ENCODE measurements at regions not wholly inside any gene's neighbourhood (a gene's known extent, or its start where the extent isn't known, plus 50 kb on each side); places are given as distances from the start of the nearest gene placed in this dataset.

DNA sequence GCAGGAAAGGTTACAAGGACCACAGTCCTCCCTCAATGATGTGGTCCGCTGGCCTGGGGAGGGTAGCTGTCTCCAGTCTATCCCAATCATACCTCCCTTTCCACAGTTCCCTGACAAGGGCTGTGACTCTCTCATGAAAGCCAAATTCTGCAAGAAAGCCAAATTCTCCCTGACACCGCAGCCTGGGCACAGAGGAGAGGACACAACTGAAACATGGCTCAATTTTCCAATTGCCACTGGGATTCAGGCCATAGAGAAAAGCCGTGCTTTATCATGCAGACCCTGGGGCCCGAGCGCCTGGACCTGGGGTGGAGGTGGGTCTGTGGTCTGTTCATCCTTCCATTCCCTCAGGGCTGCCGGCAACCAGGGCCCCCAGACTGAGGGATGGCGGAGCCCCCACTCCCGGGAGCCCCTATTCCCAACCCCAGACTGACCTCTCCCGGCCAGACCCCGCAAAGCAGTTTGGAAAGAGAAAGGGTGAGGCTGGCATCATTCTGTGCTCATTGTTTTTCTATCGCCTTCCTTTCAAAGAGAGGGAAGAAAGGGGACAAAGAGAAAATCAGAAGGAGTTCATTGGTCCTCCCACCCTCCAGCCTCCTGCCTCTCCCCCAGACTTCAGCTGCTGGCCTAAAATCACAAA is 239.5 kb downstream of the BUD13 start:
- no peak for DNase-seq (ENCODE audit: low read depth in 2 of 2)

DNA sequence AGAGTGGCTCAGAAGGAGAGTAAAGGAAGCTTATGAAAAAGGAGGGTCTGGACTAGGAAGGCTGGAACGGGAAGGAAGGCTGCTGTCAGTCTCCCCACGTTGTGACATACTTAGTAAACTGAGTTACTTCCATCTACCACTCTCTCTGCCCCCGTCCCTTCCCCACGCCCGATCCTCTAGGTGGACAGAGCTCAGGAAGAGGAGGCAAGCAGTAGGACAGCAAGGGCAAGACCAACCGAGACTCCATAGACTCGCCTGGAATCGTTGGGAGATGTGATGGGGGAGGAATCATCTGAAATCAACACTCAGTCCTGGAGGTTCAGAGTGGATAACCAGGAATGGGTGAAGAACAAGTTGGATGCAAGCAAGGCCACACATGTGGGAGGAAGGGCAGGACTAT is 240.7 kb downstream of the BUD13 start:
- no peak for DNase-seq (ENCODE audit: low read depth in 2 of 2)

DNA sequence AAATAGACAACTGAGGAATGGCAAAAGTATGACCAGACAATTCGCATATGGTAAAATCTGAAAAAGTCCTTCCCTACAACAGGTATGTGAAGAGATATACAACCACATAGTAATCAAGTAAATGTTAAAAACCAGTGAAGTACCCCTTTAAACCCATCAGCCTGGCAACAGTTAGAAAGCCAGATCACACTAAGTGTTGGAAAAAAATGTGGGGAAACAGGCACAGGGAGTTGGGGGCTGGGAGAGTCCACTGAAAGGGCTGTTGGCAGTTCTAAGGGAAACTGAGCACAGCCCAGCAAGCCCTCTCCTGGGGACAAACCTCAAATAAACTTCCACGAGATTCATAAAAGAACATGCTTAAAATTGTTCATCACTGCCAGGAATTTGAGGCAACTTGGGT is 242.1 kb downstream of the BUD13 start:
- no peak for DNase-seq (ENCODE audit: low read depth in 2 of 2)

DNA sequence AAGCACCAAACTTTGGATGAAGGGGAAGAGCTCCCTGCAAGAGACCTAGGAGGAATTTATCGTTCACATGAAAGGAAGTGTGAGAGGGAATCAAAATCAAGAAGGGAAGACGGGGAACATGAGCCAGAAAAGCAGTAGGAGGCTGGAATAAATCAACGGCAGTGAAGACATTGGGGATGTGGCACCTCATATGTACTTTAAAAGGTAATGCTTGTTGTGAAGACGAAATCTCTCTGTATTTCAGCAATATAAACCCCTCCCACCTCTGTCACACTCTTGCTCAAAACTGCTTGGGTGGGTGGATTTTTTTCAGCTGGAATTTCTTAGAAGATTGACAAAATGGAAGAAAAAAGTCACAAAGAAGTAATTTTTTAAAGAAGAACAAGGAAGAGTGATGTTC is 243.5 kb downstream of the BUD13 start:
- DNase-seq (ENCODE audit: low read depth in 2 of 2), result no peak

DNA sequence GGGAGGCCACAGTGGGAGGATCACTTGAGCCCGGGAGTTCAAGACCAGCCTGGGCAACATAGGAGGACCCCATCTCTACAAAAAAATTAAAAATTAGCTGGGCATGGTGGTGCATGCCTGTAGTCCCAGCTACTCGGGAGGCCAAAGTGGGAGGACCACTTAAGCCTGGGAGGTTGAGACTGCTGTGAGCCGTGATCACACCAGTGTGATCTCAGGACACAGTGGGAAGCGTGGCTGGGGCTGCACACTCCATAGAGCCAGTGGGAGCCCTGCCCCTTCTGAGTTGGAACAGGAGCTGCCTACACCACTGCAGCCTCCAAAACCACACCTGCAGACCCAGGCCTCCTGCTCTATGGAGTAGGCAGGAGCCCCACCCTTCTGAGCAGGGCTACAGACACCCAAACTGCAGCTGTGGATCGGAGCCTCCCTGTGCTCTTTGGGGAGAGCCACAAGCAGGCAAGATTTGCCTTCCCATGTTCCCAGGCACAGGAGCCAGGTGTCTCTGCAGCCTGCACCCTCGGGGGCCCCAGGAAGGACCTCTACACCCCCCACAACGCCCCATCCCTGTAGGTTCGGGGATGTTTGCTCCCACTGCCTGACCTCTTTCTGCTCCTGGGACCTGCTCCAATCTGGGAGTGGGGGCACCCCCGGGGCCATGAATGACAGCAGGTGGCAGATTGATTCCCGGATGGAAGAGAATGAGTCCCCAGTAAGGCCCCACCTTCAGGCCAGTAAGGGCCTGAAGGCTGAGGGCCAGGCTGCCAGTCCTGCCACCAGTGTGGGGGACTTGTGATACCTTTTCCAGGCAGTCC is 245.4 kb downstream of the BUD13 start:
- DNase-seq (ENCODE audit: low read depth in 2 of 2), result no peak

DNA sequence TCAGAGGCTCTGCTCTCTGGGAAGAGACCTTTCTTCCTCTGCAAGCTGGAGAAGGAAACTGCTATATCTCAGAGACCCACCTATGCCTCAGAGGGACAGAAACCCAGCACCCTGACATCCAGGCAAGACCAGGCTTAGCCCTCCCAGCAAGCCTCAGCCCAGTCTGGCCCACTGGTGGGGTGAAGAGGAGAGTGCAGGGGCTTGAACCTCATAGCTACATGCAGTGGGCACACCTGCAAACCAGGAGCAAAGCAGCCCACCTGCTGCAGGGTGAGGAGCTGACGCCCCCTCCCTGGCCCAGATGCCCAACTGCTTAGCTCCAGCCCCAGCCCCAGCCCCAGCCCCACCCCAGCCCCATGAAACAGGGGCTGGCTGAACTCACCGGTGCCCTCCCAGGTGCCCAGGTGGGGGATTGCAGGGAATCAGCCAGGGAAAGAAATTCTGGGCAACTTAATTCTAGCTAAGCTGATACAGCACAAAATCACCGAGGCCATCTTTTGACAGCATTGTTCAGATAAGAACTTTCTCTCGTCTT is 246.8 kb downstream of the BUD13 start:
- DNase-seq (ENCODE audit: low read depth in 2 of 2), result no peak

DNA sequence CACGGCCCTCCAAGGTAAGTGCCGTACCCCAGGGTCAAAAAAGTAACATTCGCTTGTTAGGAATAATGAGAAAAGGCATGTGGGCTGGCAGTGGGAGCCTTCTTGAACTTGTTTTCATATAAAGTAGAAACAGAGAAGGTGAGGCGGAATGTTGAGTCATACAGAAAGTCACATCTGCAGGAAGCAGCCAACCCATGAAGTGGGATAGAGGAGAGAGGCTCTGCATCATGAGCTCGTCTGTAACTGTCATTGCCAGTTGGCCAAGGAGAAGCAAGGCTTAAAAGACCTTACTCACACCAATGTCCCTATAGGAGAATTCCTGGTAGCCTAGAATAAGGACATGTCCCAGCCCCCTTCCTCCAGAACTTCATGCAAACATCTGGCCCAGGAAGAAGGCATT is 253.3 kb downstream of the BUD13 start:
- DNase-seq (ENCODE audit: low read depth in 2 of 2), result no peak

DNA sequence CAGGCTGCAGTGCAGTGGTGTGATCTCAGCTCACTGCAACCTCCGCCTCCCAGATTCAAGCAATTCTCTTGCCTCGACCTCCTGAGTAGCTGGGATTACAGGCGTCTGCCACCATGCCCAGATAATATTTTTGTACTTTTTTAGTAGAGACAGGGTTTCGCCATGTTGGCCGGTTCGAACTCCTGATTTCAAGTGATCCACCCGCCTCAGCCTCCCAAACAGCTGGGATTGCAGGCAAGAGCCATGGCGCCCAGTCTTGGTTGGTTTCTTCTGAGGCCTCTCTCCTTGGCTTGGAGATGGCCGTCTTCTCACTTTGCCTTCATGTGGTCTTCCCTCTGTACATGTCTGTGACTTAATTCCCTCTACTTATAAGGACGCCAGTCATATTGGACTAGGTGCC is 254.6 kb downstream of the BUD13 start:
- no peak for DNase-seq (ENCODE audit: low read depth in 2 of 2)

DNA sequence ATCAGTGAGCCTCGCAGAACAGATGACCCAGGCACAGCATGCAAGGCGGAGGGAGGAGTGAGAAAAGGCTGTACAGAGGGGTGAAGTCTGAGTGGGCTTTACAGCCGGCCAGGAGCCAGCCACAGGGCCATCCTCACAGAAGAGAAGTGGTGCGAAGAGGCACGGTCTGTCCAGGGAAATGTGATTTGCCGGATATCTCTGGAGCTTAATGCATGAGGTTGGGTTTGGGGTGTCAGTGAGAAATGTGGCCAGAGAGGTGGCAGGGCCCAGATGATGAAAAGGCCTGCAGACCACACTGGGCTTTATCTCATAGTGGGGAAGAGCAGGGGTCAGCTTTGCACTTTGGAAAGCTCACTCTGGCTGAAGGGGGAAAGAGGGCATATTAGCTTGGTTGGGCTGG is 255.2 kb downstream of the BUD13 start:
- no peak for DNase-seq (ENCODE audit: low read depth in 2 of 2)

DNA sequence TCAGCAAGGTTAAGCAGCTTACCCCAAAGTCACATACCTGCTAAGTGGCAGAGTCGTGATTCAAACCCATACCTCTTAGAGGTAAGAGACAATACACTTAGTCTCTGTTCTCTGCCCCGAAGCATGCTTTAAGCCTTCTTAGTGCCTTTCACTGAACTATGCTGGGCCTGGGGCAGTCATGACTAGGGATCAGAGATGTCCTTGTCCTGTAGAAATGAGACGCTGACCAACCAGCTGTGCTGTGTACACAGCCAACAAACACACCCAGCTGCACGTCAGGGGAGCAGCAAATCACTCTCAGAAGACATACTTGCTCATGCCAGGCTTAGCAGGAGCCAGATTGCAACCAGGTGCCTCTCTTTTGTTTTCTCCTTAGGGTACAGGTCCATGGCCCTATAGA is 255.7 kb downstream of the BUD13 start:
- DNase-seq (ENCODE audit: low read depth in 2 of 2), result no peak

DNA sequence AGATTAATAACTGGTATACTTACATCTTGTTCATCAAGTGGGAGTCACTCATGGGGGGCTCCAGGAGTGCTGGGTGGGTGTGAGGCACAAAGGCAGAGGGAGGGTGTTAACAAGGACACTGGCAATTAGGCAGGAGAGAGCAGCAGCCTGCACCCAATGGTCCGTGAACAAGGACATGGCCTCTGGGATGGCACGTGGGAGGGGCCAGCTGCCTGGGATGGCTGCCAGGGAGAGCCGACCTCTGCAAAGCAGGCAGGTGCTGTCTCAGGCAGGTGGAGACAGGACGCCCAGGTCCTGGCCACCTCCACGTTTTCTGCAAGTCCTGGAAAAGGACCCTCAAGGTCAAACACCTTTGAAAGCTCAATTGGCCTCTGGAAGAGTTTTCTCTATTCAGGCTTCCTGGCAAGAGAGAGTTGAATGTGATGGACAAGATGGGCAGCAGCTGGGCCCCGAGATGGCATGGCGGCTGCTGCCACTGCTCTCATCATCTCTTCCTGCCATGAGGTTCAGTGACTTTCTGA is 257.1 kb downstream of the BUD13 start:
- no peak for DNase-seq (ENCODE audit: low read depth in 2 of 2)

DNA sequence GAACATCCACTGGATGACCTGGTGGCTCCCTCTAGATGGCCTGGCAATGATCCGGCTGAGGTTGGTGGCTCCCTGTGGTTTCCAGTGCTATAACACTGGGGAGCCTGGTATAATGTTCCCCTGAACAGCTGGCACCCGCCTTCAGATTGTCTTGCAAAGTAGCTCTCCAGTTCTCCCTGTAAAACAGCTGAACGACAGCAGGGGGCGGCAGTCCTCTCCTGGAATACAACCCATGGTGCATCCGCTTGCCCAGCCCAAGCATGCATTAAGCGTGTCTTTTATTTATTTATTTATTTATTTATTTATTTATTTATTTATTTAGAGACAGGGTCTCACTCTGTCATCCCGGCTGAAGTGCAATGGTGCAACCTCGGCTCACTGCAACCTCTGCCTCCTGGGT is 258.9 kb downstream of the BUD13 start:
- DNase-seq (ENCODE audit: low read depth in 2 of 2), result no peak

DNA sequence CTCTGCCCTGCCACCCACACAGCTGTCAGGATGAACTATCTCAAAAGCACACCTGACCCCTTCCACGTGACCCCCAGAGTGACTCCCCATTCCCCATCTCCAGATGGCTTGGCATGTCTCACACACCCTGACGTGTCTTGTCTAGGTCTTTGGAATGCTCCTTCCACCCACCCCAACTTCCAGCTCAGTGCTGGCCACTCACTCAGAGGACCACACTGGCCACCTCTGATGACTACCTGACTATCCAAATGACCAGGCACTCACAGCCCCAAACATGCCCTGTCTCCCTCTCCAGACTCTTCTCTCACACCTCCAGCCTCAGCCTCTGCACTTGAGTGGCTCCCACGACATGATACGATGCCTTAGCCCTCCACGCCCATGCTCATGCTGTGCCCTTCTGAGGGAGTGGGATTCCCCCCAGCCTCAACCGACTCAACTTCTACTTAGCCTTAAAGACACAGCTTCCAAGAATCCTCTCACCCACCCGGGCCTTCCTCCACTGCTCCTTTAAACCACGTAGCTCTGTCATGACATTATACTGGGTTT is 259.4 kb downstream of the BUD13 start:
- no peak for DNase-seq (ENCODE audit: low read depth in 2 of 2)

DNA sequence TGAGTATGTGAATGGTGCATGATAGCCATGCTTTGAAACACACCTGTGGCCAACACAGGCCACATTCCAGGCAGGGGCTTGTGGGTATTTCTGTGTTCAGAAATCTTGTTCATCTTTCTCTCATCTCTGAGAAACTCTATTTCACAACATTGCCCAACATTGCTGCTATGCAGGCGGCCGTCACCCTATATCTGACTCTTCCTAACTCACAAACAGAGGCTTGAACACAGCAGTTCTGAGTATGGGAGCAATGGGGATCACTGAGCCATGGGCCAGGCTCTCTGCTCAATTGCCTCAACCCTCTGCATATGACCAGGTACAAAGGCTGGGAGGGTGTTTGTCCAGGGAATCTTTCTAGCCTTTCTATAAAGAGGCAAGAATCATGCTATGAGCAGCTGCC is 259.9 kb downstream of the BUD13 start:
- DNase-seq (ENCODE audit: low read depth in 2 of 2), result no peak

DNA sequence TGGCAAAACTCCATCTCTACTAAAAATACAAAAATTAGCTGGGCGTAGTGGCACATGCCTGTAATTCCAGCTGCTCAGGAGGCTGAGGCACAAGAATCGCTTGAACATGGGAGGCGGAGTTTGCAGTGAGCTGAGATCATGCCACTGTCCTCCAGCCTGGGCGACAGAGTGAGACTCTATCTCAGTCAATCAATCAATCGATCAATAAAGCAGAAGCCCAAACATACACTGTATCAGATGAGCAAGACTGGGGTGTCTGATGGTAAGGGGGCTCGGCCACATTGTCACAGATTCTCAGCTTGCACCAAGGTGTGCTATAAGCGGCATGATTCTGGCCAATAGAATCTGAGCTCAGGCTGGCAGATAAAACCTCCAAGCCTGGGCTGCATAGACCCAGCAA is 261.1 kb downstream of the BUD13 start:
- DNase-seq (ENCODE audit: low read depth in 2 of 2), result no peak

DNA sequence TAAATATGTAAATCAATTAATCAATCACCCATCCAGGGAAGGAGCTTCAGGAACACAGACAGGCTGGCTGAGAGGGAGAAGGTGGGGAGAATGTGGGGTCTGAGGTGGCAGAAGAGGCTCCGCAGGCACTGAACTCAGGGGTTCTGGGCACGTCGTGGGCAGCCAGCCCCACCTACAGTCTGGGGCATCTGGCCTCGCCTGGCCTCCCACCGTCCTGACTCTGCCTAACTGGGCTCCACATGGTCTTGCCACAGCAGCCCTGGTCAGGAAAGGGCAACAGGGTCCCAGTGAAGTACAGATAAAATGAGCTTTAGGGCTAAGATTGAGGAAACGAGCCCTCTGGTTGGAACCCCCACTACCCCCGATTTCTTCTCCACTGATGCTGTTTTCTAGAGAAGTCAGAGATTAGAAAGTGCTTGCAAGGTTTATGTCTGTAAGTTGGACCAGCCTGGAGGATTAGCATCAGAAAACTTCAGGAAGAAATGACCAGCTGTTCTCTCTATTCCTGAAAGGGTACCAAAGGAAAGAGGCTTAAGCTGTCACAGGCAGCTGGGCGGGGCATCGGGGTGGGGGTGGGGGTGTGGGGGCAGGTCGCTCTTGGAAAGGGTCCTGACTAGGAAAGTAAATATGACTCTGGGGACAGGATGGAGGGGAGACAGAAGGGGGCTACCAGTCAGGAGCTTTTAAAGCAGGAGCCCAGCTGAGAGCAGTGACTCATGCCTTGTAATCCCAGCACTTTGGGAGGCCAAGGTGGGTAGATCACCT is 261.7 kb downstream of the BUD13 start:
- no peak for DNase-seq (ENCODE audit: low read depth in 2 of 2)

DNA sequence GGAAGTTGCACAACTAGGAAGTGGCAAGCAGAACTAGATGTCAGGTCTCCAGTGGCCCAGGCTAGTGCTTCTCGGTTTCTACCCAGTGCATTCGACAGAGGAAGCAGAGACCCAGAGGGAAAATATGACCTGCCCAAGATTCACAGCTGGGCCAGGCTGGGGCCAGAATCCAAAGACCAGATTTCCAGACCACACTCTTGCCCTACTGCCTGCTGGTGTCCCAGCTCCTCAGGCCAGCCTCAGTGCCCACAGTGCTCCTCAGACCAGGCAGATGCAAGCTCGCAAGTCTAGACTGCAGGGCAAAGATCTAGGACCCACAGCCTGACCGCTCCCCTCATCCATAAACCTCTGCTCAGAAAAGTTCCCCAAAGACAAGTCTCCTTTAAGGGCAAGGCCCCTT is 262.6 kb downstream of the BUD13 start:
- DNase-seq (ENCODE audit: low read depth in 2 of 2), result no peak

DNA sequence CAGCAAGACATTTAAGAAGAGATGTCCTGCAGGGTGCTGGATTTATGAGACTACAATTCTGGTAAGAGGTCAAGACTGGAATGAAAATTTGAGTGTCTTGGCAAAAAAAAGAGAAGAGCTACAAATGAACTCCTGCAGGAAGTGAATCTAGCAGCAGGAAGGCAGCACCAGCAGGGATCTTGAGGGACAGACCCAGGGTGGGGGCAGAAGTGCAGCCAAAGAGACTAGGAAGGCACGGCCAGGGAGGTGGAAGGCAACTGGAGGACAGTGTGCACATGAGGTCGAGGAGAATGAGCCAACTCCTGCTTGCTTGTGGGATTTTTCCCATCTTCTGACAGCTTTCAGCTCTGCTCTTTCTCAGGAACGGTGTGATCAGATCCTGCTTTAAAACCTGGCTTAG is 263.2 kb downstream of the BUD13 start:
- no peak for DNase-seq (ENCODE audit: low read depth in 2 of 2)

DNA sequence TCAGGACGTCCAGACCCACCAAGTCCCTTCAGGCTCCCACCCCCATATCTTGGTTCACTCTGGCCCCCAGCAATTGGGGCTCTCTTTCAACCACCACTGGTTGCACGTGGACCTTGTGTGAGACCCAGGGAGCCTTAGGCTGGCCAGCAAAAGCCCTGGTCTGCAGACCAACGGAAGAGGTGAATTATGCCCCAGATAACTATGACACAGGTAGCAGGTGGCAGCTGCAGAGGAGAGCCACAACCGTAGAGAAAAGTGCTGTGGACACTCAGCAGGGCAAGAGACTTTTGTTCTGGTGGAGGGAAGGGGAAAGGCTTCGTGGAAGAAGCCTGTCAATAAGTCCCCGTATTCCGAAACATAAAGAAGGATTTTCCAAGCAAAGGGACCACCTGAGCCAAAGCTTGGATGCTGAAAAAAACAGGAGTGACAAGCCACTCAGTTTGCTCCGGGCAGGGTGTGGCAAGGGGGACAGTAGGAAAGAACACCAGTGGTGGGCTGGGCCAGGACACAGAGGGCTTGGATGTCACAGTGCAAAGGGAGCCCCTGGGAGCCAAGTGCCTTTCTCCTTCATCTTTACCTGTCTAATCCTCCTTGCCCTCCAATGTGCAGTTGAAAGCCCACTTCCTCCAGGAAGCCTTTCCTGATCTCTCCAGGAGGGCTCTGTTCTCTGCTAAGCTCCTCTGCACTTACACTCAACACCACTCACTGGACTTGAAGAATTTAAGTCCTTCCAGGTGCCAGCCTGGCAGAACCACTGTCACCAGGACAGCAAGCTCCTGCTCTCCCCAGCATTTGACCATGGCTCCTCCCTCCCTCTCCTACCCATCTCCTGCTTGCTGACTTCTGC is 264.7 kb downstream of the BUD13 start:
- DNase-seq (ENCODE audit: low read depth in 2 of 2), result no peak

DNA sequence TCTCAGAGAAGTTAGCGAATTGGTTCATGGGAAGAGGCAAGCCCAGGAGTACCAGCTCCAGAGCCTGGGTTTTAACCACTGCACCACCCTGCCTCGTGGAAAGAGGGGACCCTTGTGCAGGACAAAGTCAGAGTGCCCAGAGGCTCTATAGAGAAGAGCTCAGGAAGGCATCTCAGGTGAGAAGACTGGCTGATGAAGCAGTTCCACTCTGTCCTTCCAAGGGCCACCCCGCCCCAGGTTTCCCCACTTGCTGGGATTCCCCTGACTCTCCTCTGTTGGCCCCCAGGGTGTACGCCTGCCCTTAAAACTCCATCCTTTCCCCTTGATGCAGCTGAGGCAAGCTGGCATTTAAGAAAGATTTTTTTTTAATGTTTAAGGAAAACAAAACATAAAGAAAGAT is 265.8 kb downstream of the BUD13 start:
- DNase-seq (ENCODE audit: low read depth in 2 of 2), result no peak

DNA sequence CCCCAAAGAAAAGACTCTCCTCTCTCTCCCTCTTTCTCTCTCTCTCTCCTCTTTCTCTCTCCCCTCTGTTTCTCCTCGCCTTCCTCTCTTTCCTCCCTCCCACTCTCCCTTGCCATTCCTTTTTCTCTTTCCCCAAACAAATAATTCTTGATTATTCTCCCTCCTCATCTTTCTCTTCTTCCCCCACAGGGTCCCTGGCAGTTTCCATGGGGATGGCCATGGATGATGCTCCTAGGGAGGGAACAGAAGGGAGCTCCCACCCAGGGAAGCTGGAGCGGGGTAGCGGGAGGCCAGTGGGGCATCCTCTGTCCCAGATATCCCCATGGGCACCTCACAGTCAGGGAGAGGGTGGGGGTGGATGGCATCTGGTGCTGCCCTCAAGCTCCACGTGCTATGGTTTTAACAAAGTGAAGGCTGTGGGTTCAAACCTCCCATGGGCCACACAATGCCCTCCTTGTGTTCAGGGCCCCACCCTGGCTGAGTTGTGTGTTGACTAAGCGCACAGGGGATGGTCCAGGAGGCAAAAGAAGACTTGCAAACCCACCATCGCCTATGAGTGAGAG is 266.4 kb downstream of the BUD13 start:
- DNase-seq (ENCODE audit: low read depth in 2 of 2), result no peak

Measured in stimulated activated CD4-positive, alpha-beta T cell treated with anti-CD3 and anti-CD28 coated beads, Interleukin-1b, Interleukin-23, amount 100 ng/mL, for 4 hours (primary cell).